Dedifferentiated amniotic fluid mesenchymal stem cell (primary cell): ENCODE measurements at regions not wholly inside any gene's neighbourhood (a gene's known extent, or its start where the extent isn't known, plus 50 kb on each side); places are given as distances from the start of the nearest gene placed in this dataset.
"Not testable (repeated sequence)": the region's sequence is repeated elsewhere in the genome, so short reads cannot be mapped to it uniquely, and the experiment has no call there.

Source experiments
- DNase-seq: peaks from one replicate; pipeline ENCODE4 v3.0.0-alpha.2; 2016; ENCODE audit errors: extremely low spot score

DNA sequence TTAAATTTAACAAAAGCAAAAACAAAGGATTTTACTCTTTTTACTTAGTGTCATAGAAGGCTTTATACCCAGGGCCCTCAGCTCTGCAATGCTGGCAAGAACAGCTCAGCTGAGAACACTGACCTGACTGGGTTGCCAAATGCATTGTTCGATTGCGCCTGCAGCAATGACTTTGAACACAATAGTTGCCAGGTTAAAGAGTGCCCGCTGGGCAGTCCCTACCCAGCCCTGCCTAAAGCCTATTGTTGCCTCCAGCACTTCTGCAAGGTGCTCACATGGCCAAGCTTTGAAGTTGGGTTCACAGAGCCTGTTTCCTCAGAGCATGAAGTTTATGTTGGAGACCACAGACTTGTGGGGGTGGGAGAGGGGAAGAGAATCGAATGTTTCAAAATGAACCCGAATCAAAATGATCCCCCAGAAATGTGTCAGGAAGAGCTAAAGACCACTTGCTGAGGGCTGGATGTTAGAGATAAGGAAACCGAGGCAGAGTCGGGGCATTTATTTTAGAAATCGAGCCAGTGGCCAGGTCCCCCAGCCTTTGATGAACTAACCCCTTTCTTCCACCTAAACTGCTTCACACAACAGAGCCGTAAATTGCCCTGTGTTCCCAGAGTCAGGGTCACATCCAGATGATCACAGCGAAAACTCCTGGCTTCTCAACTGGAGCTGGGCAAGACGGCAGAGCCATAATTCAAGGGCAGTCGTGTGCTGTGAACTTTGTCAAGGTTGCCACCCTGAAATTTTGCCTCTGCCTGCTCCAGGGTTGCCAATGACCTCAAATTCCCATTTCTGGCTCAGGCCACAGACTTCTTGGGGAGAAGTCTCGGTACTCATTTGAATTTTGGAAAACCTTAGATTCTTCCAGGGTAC is 55.0 kb downstream of the FOXA2 start:
- no peak for DNase-seq

DNA sequence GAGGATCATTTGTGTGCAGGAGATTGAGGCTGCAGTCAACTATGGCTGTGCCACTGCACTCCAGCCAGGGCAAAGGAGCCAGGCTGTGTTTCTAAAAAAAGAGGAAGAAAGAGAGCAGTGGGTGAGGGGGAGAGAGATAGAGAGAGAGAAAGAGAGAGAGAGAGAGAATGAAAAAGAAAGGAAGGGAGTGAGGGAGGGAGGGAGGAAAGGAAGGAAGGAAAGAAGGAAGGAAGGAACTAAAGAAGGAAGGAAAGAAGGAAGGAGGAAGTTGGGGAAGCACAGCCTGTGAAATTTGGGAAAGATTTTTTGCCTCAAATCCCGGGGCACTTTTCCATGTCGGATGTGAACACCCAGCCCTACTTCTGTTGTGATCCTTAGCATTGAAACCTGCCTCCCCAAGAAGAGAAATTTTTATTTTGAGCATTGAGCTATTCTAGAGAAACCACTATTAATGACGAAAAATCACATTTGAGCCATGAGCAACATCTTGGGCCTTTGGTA is 57.8 kb downstream of the FOXA2 start:
- DNase-seq, result no peak

DNA sequence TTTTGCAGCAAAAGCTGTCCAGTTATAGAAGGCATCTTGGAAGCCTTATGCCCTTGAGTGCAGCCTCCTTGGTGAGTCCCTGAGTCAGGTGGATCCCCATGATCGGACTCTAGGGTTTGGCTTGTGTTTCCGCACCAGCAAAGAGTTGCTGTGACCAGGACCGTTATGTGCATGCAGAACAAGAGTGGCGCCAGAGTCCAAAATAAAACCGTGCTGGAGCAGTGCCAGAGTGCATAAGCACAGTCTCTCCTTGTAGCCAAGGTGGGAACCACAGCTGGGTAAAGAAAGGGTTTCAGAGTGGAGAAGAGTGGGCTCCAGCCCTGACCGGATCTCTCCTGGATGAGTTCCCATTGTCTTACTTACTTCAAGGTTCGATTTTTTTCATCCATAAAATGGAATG is 58.6 kb downstream of the FOXA2 start:
- DNase-seq, result no peak

DNA sequence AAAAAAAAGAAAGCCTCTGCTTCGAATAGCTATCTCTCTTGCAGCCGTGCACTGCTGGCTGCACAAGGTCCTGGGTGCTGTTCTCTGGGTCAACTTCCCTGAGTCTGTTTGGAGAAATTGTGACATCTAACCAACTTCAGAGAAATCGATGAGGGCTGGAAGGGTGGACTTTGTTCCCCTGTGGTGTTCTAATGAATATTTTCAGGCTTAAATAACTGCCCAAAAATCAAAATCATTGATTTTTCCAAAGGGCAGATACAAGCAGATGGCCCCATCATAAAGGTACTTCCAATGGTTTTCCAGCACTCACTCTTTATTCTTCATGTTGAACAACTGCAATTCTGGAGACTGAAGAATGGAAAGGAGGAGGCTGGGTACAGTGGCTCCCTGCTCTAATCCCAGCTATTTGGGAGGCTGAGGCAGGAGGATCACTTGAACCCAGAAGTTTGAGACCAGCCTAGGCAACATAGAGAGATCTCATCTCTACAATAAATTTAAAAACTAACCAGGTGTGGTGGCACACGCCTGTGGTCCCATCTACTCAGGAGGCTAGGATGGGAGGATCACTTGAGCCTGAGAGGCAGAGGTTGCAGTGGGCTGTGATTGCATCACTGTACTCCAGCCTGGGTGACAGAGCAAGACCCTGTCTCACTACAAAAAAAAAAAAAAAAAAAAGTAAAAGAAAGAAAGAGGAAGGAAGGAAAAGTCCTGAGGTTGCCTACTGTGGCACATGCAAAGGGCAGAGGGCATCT is 59.1 kb downstream of the FOXA2 start:
- no peak for DNase-seq

DNA sequence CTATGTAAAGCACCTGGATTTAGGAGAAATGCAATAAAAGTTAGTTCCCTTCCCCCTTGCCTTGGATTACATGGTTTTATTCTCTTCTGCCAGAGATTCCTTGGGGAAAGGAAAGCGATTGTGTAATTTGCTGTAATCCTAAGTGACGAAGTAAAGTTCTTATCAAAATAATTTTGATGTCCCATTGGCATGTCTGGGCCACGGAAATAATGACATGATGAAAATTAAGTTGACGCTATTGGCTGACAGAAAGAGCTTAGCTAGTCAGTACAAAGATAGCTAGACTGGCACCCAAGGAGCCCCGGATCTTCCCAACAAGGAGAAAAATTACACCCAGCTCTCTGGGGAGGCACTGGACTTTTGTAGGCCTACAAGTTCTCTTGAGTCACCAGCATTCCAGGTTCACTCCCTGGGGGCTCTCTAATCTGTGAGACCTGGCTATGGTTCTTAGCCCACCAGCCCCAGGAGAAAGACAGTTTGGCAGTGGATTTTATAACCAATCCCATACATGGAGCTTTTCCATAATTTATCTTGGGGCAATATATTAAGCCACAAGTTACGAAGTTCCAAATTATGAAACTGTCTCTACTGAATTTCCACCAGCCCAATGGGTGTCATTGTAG is 59.9 kb downstream of the FOXA2 start:
- DNase-seq, result no peak

DNA sequence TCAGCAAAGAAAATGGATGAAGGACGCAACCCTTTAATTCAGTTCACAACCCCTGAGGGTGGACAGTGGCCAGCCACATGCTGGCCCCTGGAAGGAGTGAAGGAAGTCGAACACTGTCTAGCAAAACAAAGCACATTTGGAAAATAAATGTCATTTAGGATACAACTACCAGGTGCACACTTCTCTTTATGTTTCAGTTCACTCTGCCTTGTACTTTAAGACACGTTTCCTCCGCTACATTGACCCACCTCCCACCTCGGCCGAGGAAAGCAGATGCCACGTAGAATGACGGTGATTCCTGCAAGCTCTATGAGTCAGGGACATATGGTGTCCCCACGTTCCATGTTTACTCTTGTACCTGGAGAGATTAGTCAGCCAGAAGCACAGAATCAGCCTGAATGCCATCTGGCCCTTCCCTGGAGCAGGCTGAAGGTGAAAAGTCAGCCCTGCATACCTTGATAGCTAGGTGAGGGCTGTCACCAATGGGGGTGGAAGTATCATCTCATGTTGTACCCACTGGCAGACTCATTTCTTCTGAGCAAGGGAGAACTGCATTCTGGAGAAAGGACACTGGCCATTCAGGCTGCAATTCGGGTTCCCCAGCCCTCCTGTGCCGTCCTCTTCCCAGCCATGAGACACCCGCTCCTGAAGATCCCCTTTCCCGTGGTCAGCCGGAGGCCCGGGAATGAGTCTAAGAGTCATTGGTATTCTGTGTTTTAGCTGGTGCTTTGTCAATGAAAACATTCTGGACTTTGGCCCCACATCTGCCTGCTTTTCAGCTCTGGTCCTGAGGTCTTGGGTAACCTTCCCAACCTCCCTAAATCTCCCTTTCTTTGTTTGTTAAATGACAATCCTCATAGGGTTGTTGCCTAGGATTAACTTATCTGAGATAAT is 60.6 kb downstream of the FOXA2 start:
- no peak for DNase-seq

DNA sequence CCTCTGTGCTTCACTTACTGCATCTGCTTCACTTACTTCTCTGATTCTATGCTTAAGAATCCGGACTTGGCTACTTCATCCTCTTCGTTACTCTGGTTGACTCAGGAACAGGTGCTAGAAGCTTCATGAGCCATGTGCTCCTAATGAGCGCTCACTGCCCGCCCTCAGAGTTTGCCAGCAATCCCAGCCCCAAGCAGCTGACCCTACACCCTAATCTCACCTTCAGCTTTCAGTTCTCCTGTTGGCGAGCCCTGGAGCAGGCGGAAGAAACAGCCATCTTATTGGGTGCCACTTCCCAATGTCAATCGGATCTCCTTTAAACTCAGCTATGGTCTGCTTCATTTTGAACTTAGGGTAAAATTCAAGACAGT is 61.3 kb downstream of the FOXA2 start:
- no peak for DNase-seq

DNA sequence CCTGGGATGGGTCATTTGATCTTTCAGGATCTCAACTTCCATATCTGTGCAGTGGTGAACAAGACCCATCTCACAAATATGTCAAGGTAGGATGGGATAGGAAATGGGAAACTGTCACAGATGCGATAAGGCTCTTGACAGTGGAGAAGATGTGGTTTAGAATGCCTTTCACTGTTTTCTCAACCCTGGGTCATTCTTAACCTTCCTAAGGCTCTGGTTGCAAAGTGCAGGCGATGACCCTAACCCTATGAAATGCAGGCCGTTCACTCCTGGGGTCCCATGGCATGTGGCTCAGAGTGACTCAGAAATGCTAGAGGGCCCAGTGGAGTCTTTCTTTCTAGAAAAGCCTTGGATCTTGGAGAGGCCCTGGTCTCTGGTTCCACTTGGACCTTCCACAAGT is 61.7 kb downstream of the FOXA2 start:
- no peak for DNase-seq

DNA sequence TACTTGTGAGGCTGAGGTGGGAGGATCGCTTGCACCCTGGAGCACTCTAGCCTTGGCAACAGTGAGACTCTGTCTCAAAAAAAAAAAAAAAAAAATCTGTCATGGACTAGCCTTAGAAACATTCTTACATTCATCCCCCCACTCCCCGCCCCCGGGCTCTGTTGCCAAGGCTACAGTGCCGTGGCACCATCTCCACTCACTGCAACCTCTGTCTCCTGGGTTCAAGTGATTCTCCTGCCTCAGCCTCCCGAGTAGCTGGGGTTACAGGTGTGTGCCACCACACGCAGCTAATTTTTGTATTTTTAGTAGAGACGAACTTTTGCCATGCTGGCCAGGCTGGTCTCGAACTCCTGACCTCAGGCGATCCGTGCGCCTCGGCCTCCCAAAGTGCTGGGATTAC is 62.4 kb downstream of the FOXA2 start:
- DNase-seq, result not testable (repeated sequence)

DNA sequence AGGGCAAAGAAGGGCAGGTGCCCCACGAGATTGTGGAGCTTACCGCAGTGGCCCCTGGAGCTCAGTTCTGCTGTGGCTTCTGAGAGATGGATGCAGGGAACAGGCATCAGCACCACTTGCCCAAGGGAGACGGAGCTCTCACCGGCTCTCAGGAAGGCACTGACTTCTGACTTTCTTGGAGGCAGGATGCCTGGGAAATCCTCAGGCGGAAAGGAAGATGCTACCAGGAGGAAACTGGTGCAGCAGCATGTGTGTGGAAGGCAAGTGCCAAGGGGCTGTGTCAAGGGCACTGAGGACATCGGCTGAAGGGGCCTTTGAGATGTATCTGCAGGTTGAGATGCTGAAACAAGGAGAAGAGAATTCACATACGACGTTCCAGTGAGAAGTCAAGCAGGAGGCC is 64.0 kb downstream of the FOXA2 start:
- no peak for DNase-seq

DNA sequence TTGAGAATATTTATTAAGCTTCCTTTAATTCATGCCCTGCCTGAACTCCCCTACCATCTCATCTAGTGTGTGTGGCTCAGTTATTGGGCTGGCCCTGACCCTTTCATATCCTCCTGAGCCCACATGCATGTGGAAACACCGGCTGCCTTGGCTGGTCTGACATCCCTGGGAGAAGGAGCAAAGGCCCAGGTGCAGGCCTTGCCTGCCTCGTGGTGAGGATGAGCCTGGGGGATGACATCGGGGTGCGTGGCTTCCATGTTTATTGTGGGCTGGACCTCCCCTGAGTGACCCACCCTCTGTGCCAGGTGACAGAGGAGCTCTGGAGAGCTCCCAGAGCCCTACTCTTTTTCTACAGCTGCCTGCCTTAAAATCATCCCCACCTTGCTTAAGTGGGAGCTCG is 69.1 kb downstream of the FOXA2 start:
- no peak for DNase-seq

DNA sequence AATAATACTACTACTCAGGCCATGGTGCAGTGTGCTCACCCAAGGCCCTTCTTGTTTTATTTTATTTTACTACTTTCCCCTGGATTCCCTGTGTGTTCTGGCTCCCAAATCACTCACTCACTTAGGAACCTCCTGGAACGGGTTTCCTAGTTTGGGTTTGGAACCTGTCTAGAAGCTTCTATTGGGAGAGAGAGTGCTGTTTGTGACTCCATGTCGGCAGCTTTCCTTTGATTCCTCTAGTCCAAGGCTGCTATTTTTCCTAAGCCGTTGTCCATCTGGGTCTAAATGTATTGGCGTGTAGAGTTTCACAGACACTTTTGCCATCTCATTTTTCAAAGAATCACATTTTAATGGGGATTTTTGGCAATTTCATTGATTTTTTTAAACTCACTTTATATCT is 70.8 kb downstream of the FOXA2 start:
- DNase-seq, result no peak

DNA sequence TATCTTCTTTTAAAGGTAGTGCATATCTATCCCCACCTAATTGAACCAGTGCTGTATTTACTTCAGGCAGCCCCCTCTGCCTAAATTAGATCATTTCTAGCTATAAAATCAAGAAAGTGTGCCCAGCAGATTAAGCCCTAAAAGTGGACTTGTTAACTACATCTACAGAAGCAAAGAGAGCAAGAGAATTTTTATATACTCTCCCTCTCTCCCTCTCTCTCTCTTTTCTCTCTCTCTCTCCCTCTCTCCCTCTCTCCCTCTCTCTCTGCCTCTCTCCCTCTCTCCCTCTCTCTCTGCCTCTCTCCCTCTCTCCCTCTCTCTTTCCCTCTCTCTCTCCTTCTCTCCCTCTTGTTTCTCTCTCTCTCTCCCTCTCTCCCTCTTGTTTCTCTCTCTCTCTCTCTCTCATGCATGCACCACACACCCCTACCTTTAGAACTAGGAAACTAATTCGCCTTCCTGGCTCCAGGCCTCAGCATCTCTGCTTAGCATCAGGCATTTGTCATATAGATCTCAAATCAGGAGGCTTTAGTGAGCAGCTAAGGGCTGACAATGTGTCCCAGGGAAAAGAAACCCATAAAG is 71.4 kb downstream of the FOXA2 start:
- no peak for DNase-seq

DNA sequence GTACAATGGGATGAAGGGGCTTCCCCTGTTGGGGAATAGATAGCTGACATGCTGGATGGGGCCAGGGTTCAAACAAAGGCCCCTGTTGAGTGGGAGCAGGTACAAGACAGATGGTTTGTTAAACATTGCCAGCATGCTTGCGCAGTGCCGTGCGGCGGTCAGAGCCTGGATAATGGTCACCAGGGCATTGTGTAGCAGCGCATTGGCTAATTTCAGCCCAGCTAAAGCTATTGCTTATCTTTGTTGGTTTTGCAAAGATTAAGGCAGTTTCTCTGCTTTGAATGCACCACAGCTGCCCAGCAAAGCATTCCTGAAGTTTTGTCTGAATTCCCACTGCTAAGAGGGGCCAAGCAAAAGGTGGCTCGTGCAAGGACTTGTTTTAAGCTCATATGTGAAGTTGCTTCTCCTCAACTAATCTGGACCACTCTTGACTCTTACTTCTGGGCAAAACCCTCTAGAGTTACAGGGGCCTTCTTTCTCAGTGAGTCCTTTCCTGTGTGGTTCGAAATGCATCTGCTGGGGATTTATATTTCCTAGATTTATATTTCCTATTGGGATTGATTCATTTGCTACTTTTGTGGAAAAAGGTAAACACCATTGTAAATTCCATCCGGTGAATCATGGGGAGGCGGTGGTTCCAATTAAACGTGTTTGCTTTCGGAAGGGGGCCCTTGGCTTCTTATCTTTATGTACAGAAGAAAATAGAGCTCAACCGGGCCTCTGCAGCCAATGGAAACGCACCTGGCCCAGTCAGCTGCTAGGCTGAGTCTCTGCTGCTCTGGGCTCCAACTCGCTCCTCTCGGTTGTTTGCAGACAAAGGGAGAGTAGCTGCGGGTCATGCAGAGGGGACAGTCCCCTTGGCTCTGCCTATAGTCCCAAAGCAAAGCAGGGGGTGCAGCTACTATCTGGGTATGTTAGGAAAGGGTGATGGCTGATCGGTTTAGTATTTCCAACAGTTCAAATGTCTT is 72.1 kb downstream of the FOXA2 start:
- no peak for DNase-seq

DNA sequence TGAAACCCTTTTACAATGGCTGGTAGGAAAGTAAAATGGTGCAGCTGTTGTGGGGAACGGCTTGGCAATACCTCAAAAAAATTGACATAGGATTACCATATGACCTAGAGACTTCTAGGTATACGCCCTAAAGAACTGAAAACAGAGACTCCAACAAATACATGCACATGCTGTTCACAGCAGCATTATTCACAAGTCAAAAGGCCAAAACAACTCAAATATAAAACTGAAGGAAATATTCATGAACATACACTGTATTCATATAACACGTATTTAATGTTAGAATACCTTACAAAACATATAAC is 74.6 kb downstream of the FOXA2 start:
- DNase-seq, result no peak

DNA sequence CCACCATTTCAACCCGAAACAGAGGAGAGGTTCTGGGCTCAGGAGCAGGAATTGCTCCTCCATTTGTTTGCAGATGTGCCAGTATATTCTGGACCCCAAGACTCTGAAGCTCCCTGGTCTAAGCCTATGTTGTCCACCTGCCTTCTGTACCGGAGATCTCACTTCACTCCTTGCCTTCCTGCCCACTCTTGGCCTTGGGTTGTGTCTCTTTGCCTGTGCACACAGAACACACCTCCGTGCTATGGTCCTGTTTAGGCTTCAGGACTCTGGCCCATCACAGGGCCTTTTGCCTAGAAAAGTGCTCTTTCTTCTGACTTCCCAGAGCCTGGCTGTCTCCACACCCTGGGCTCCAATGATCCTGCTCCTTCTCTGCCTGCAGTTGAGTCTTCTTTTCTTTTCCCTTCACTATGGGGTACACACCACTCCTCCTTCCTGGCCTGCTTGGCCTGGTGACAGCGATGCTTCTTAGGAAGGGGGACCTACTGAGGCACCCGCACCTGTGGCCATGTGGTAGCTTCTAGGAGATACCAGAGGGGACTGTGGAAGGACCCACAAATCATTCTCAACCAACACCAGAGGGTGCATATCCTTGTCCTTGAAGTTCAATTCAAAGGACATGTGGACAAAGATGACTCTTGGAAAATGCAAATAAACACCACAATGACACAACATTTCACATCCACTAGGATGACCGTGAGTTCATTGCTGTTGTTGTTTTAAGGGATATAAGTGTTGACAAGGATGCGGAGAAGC is 75.1 kb downstream of the FOXA2 start:
- DNase-seq, result no peak

DNA sequence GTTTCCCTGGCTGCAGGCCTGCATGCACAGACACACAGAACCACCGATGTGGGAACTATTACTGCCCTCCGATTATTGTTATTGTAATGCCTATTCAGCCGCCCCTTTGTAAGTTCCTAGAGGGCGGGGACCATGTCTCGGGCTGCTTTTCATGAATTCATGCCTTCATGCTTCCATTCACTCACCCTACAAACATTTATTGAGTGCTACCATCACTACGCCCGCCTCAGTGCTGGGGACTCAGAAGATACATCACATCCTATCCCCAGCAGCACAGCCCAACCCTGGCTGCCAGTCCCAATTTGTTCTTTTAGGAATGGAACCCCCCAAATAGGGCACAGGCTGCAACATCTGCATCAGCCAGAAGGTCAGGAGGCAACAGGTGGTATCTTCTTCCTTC is 75.9 kb downstream of the FOXA2 start:
- no peak for DNase-seq

DNA sequence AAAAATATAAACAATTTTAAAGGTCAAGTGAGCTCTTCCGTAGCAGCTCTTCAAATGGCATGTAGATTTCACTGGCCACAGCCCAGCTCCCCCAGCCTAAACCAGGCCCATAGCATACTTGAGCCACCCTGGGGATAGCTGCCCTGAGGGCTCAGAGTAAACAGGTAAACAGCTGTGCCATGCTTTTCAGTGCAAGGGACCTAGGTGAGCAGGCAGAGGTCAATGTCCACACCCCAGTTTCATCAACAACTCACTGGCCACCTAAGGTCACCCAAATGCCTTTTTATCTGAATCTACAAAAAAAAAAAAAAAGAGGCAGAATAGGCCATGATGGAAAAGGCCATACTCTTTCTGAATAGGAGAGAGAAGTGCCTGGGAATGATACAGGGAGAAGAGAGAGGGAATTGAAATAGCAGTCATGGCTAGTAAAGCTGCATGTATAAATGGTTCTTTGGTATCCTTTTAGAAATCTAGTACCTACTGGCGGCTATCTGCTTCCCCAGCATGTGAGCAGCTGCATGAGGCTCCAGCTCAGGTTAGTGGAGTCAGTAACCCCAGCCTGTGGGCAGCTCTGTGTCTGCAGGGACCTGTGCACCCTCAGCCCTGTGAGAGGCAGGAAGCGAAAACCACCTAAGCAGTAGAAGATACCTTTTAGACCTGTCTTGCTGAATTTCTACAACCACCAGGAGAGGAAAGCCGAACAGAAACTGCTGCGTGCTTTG is 77.0 kb downstream of the FOXA2 start:
- no peak for DNase-seq

DNA sequence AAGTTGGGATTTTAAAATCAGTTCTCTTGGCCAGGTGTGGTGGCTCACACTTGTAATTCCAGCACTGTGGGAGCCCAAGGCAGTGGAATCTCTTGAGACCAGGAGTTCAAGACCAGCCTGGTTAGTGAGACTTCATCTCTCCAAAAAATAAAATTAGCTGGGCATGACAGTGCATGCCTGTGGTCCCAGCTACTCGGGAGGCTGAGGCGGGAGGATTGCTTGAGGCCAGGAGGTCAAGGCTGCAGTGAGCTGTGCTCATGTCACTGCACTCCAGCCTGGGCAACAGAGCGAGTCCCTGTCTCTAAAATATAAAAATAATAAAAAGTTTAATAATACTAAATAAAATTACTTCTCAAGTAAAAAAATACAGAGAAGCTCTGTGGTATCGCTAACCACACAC is 77.5 kb downstream of the FOXA2 start:
- DNase-seq, result no peak
